ENCODE measurements at regions not wholly inside any gene's neighbourhood (a gene's known extent, or its start where the extent isn't known, plus 50 kb on each side); places are given as distances from the start of the nearest gene placed in this dataset.

GRCh38 chr2:191514613-191515012 is 163.3 kb upstream of the NABP1 start:
- TF ChIP-seq CTCF (IDR thresholded peaks at IDR 0.05) (no peak), TCF7L2 (IDR thresholded peaks at IDR 0.05; ENCODE audit: low read depth, low read length) (no peak)

Data from Panc1 (cell line).